ENCODE measurements at regions not wholly inside any gene's neighbourhood (a gene's known extent, or its start where the extent isn't known, plus 50 kb on each side); places are given as distances from the start of the nearest gene placed in this dataset.

DNA sequence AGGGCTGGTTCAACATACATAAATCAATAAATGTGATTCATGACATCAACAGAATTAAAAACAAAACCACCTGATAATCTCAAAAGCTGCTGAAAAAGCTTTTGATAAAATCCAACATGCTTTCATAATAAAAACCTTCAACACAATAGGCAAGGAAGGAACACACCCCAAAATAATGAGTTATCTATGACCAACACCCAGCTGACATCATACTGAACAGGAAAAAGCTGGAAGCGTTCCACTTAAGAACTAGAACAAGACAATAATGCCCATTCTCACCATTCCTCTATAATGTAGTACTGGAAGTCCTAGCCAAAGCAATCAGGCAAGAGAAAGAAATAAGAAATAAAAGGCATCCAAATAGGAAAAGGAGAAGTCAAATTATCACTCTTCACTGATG lies 116.2 kb upstream of the FREM2 start:
- no peak for TF ChIP-seq POLR2A (IDR thresholded peaks at IDR 0.05; ENCODE audit: low read length)
- no peak for TF ChIP-seq GATA1 (IDR thresholded peaks at IDR 0.05; ENCODE audit: low read depth, low read length)
